GM12891 (cell line): ENCODE measurements at regions not wholly inside any gene's neighbourhood (a gene's known extent, or its start where the extent isn't known, plus 50 kb on each side); places are given as distances from the start of the nearest gene placed in this dataset.

Source experiments
- DNase-seq: peaks from one replicate; pipeline ENCODE4 v3.0.0; 2011; ENCODE audit warnings: low spot score; ENCODE audit not compliant: insufficient read length
- FAIRE-seq: peaks from 2 replicates; lab custom pipeline; 2011; peaks lifted over from hg19 to GRCh38; lab: Jason Lieb, UNC
- PAX5 ChIP-seq: IDR thresholded peaks from 2 replicates; pipeline ENCODE4 v1.6.1; 2011; ENCODE audit warnings: low read length, moderate library complexity, mild to moderate bottlenecking; ENCODE audit not compliant: insufficient read depth, severe bottlenecking
- POLR2A ChIP-seq: IDR thresholded peaks from 2 replicates; pipeline ENCODE4 v1.6.1; 2011; ENCODE audit warnings: low read depth, low read length, control low read depth
- POLR2AphosphoS5 ChIP-seq: IDR thresholded peaks from 2 replicates; pipeline ENCODE4 v1.6.1; 2011; ENCODE audit warnings: low read depth, low read length, control low read depth
- POU2F2 ChIP-seq: IDR thresholded peaks from 2 replicates; pipeline ENCODE4 v1.6.1; 2011; ENCODE audit warnings: low read depth, mild to moderate bottlenecking, control low read depth, low read length, moderate library complexity
- SPI1 ChIP-seq: IDR thresholded peaks from 2 replicates; pipeline ENCODE4 v1.6.1; 2011; ENCODE audit warnings: low read depth, low read length, control low read depth
- TAF1 ChIP-seq: IDR thresholded peaks from 2 replicates; pipeline ENCODE4 v1.6.1; 2011; ENCODE audit warnings: low read depth, low read length, control low read depth

GRCh38 chr21:18959817-18960216 lies 556.2 kb upstream of the TMPRSS15 start:
- no peak for TF ChIP-seq PAX5
- TF ChIP-seq POU2F2, result no peak
- no peak for TF ChIP-seq POLR2A
- no peak for DNase-seq
- no peak for FAIRE-seq

- TF ChIP-seq PAX5 (no peak), POLR2AphosphoS5 (no peak), TAF1 (no peak), POU2F2 (no peak), SPI1 (no peak), POLR2A (no peak)
- no peak for DNase-seq
- no peak for FAIRE-seq
Observed at GRCh38 chr21:18960306-18960705, 556.7 kb upstream of the TMPRSS15 start.

GRCh38 chr21:18970416-18970815 lies 566.8 kb upstream of the TMPRSS15 start:
- DNase-seq (no peak), FAIRE-seq (no peak)
- TF ChIP-seq POLR2A (no peak), TAF1 (no peak), PAX5 (no peak), POU2F2 (no peak), SPI1 (no peak), POLR2AphosphoS5 (no peak)

- TF ChIP-seq TAF1 (no peak), POLR2A (no peak), PAX5 (no peak), POLR2AphosphoS5 (no peak), SPI1 (no peak), POU2F2 (no peak)
- DNase-seq (no peak), FAIRE-seq (no peak)
Observed at GRCh38 chr21:18970941-18971340, 567.4 kb upstream of the TMPRSS15 start.

GRCh38 chr21:18985584-18985983 lies 582.0 kb upstream of the TMPRSS15 start:
- DNase-seq (no peak), FAIRE-seq (no peak)
- no peak for TF ChIP-seq POLR2A

- FAIRE-seq (no peak), DNase-seq (no peak)
- no peak for TF ChIP-seq PAX5
Observed at GRCh38 chr21:18986197-18986596, 582.6 kb upstream of the TMPRSS15 start.

- no peak for FAIRE-seq
- TF ChIP-seq POLR2A (no peak), POLR2AphosphoS5 (no peak), SPI1 (no peak), PAX5 (no peak), POU2F2 (no peak), TAF1 (no peak)
- no peak for DNase-seq
Observed at GRCh38 chr21:18987520-18988026, 584.0 kb upstream of the TMPRSS15 start.

GRCh38 chr21:18989953-18990495 lies 586.4 kb upstream of the TMPRSS15 start:
- no peak for FAIRE-seq
- DNase-seq, result no peak

GRCh38 chr21:18991846-18992245 lies 588.3 kb upstream of the TMPRSS15 start:
- no peak for TF ChIP-seq POLR2A
- TF ChIP-seq TAF1, result no peak
- TF ChIP-seq POLR2AphosphoS5, result no peak
- no peak for TF ChIP-seq SPI1
- TF ChIP-seq PAX5, result no peak
- TF ChIP-seq POU2F2, result no peak
- FAIRE-seq, result no peak
- no peak for DNase-seq

More at GRCh38 chr21:18989953-18990495, 586.4 kb upstream of the TMPRSS15 start:
- TF ChIP-seq POLR2A, result no peak
- no peak for TF ChIP-seq POU2F2

- no peak for TF ChIP-seq POLR2AphosphoS5
- TF ChIP-seq PAX5, result no peak
- TF ChIP-seq POU2F2, result no peak
- no peak for TF ChIP-seq SPI1
- TF ChIP-seq POLR2A, result no peak
- no peak for TF ChIP-seq TAF1
- no peak for DNase-seq
- no peak for FAIRE-seq
Observed at GRCh38 chr21:19010251-19010650, 606.7 kb upstream of the TMPRSS15 start.

- DNase-seq (no peak), FAIRE-seq (no peak)
- TF ChIP-seq TAF1 (no peak), PAX5 (no peak), SPI1 (no peak), POLR2AphosphoS5 (no peak), POLR2A (no peak), POU2F2 (no peak)
Observed at GRCh38 chr21:19010996-19011395, 607.4 kb upstream of the TMPRSS15 start.

GRCh38 chr21:19011451-19011850 lies 607.9 kb upstream of the TMPRSS15 start:
- DNase-seq (no peak), FAIRE-seq (no peak)
- TF ChIP-seq POLR2A (no peak), PAX5 (no peak), TAF1 (no peak)
